NCI-H524 treated with DMSO at 0.1 percent for 48 hours (cell line): ENCODE measurements at regions not wholly inside any gene's neighbourhood (a gene's known extent, or its start where the extent isn't known, plus 50 kb on each side); places are given as distances from the start of the nearest gene placed in this dataset.

Experiments used
- DNase-seq: peaks from one replicate; lab custom pipeline; 2025; lab: John Stamatoyannopoulos, UW

DNA sequence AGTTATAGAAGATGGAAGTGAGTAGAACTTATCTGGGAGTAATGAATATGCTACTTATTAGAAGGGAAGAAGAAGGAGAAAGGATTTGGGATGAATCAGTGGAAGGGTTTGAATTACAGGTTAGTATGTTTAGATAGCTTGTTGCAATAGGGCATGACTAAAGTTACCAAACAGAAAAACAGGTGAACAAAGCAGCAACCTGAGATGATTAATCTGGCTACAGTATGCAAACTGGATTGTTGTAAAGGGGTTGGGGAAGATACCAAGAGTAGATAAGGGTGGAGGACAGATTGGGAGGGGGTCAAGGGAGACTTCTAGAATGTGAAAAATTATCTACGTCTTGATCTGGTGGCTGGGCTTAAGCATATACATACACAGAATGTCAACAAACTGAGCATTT is 73.4 kb upstream of the CLEC14A start:
- no peak for DNase-seq

- DNase-seq = peak; percentile 21
Observed at GRCh38 chr14:38316922-38317321, 61.0 kb upstream of the CLEC14A start.

- no peak for DNase-seq
Observed at GRCh38 chr14:38311655-38312054, 55.8 kb upstream of the CLEC14A start.

GRCh38 chr14:38310420-38310995 is 54.6 kb upstream of the CLEC14A start:
- DNase-seq = no peak

DNA sequence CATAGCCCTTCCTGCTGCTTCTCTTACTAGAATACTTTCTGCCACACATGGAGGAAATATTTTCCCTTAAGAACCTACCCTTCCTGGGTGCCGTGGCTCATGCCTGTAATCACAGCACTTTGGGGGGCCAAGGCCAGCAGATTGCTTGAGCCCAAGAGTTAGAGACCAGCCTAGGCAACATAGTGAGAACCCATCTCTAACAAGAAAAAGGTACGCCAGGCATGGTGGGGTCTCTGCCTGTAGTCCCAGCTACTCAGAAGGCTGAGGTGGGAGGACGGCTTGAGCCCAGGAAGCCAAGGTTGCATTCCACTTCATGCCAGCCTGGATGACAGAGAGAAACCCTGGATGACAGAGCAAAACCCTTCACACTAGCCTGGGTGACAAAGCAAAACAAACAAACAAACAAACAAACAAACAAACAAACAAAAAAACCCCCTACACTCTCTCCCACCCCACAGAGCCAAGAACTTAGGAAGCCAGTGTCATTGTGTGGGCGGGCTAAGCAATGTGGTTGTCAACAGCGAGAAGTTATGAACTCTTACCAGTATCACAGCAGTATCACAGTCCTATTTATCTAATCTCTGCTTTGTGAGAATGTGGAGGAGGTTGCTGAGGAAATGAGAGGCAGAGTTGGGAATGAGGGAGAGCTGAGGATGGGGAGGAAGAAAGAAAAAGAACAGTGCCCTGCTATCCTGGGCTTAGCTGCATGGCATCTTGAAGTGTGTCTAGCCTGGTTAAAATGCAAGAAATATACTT is 53.8 kb upstream of the CLEC14A start:
- no peak for DNase-seq
